ENCODE measurements at regions not wholly inside any gene's neighbourhood (a gene's known extent, or its start where the extent isn't known, plus 50 kb on each side); places are given as distances from the start of the nearest gene placed in this dataset.

DNA sequence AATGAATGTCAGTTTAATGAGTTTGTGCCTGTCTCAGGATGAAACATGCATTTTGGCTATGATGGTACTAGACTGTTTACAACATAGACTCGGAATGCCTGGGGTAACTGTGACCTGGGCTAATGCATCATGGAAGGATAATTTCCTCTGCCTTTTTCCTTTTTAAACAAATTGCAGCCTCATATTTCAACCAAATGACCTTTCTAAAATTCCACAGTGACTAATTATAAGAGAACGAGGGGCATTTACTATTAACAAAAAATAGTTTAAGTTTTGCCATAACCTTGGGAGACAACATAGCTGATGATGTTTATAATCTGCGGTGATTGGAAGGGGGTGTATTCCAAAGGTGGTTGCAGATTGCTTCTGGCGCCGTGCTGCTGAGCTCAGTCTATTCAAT lies 1140.5 kb downstream of the GALC start:
- DNase-seq, result peak; percentile 80
- TF ChIP-seq, protein P1, sequence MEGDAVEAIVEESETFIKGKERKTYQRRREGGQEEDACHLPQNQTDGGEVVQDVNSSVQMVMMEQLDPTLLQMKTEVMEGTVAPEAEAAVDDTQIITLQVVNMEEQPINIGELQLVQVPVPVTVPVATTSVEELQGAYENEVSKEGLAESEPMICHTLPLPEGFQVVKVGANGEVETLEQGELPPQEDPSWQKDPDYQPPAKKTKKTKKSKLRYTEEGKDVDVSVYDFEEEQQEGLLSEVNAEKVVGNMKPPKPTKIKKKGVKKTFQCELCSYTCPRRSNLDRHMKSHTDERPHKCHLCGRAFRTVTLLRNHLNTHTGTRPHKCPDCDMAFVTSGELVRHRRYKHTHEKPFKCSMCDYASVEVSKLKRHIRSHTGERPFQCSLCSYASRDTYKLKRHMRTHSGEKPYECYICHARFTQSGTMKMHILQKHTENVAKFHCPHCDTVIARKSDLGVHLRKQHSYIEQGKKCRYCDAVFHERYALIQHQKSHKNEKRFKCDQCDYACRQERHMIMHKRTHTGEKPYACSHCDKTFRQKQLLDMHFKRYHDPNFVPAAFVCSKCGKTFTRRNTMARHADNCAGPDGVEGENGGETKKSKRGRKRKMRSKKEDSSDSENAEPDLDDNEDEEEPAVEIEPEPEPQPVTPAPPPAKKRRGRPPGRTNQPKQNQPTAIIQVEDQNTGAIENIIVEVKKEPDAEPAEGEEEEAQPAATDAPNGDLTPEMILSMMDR (IDR thresholded peaks at IDR 0.05), result no peak
- Mint-ChIP-seq H3K36me3 (ENCODE audit: low read depth) (peaks cover 23% of the 10 kb centered on the region), H3K4me1 (ENCODE audit: low read depth) (peaks cover 72% of the 10 kb centered on the region), H3K9me3 (no peaks in the 10 kb centered on the region), H3K27me3 (ENCODE audit: insufficient read depth) (peaks cover 2% of the 10 kb centered on the region; the same call in 1 of the 2 replicates), H3K4me3 (peak overlapping the region; percentile 61), H3K27ac (peak overlapping the region; percentile 71)

GRCh38 chr14:86847140-86847539 lies 1145.8 kb downstream of the GALC start:
- H3K27me3 Mint-ChIP-seq (ENCODE audit: insufficient read depth), result no peaks in the 10 kb centered on the region

GRCh38 chr14:86838363-86838762 lies 1154.6 kb downstream of the GALC start:
- DNase-seq, result no peak
- Mint-ChIP-seq H3K4me3 (no peak overlapping the region), H3K27ac (no peak overlapping the region), H3K36me3 (ENCODE audit: low read depth) (peaks cover 5% of the 10 kb centered on the region; the same call in 1 of the 2 replicates), H3K9me3 (peaks cover 5% of the 10 kb centered on the region; the same call in 1 of the 2 replicates), H3K4me1 (ENCODE audit: low read depth) (no peaks in the 10 kb centered on the region; the same call in 1 of the 2 replicates), H3K27me3 (ENCODE audit: insufficient read depth) (no peaks in the 10 kb centered on the region; the same call in 1 of the 2 replicates)
- TF ChIP-seq, protein P1 (IDR thresholded peaks at IDR 0.05), result no peak

More at GRCh38 chr14:86847140-86847539, 1145.8 kb downstream of the GALC start:
- H3K27ac Mint-ChIP-seq, result peak overlapping the region; percentile 63
- H3K4me1 Mint-ChIP-seq (ENCODE audit: low read depth), result peaks cover 62% of the 10 kb centered on the region
- H3K36me3 Mint-ChIP-seq (ENCODE audit: low read depth), result peaks cover 18% of the 10 kb centered on the region
- TF ChIP-seq, protein P1 (IDR thresholded peaks at IDR 0.05), result no peak
- peak overlapping the region; percentile 44 for H3K4me3 Mint-ChIP-seq
- peak; percentile 60 for DNase-seq
- H3K9me3 Mint-ChIP-seq, result no peaks in the 10 kb centered on the region

- DNase-seq, result peak; percentile 47
- Mint-ChIP-seq H3K36me3 (ENCODE audit: low read depth) (peaks cover 12% of the 10 kb centered on the region), H3K9me3 (peaks cover 7% of the 10 kb centered on the region), H3K27ac (peak overlapping the region; percentile 86), H3K27me3 (ENCODE audit: insufficient read depth) (no peaks in the 10 kb centered on the region; the same call in 1 of the 2 replicates), H3K4me1 (ENCODE audit: low read depth) (peaks cover 24% of the 10 kb centered on the region), H3K4me3 (0 out of 2 replicates have a peak overlapping the region, but pooled peaks have one; percentile 2)
- TF ChIP-seq, protein P1 (IDR thresholded peaks at IDR 0.05), result no peak
Observed at GRCh38 chr14:86826661-86827060, 1166.3 kb downstream of the GALC start.

DNA sequence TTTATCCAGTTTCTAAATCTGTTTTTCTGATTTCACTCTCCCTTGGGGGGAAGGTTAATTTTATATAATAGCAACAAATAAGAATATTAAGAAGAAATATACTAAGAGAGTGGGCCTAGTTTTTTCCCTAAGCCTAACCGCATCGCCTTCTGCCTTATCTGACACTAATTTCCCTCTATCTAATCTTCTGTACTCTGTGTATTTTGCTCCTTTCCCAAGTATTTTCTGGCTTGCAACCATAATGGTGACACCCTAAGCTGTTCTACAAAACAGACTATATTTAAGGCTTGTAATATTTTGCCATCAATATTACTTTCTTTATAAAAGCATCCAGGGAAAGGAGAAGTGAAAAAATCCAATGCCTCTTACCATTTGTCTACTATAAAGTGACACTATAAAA lies 1168.8 kb downstream of the GALC start:
- H3K27ac Mint-ChIP-seq, result no peak overlapping the region
- no peaks in the 10 kb centered on the region; the same call in 1 of the 2 replicates for H3K27me3 Mint-ChIP-seq (ENCODE audit: insufficient read depth)
- peaks cover 24% of the 10 kb centered on the region for H3K4me1 Mint-ChIP-seq (ENCODE audit: low read depth)
- no peak for DNase-seq
- TF ChIP-seq, protein P1 (IDR thresholded peaks at IDR 0.05), result no peak
- peaks cover 7% of the 10 kb centered on the region for H3K9me3 Mint-ChIP-seq
- peaks cover 12% of the 10 kb centered on the region for H3K36me3 Mint-ChIP-seq (ENCODE audit: low read depth)
- no peak overlapping the region for H3K4me3 Mint-ChIP-seq
